NCI-H2171 treated with DMSO at 0.1 percent for 48 hours (cell line): ENCODE measurements at regions not wholly inside any gene's neighbourhood (a gene's known extent, or its start where the extent isn't known, plus 50 kb on each side); places are given as distances from the start of the nearest gene placed in this dataset.
"Not testable (repeated sequence)": the region's sequence is repeated elsewhere in the genome, so short reads cannot be mapped to it uniquely, and the experiment has no call there.

Experiments used
- DNase-seq: peaks from one replicate; lab custom pipeline; 2025; lab: John Stamatoyannopoulos, UW

DNA sequence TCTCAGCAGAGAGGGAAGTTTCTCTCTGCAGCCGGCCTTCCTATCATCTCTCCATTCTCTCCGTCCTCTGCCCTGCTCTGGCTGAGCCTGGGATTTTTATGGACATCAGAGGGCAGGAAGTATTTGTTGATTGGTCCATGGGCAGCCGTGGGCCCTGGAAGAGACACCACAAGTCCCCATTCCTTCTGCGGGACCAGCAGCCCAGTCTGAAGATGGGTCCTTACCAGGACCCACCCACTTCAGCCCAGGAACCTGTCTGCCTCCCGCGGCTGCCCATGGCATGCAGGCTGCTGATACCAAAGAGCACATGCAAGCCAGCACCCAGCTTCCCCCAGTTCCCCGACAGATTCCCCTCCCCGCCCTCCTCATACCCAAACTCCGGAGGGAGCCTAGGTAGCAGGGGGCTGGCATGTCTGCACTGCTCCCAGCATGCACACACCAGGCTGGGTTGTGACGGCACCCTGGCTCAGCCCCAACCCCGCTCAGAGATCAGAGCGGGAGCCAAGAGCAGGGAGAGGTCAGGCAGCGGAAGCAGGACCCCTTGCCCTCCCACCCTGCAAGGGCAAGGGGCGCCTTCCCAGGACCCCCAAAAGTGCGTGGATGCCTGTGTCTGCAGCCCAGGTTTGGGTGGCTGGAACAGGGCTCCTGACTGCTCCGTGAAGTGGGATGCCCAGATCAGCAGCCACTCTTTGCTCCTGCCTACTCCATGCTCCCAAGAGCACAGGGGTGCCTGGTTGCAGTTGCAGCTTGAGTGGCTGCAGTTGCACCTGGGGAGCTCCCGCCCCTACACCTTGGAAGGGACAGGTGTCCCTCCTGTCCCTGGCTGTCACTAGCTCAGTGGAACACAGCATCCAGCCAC is 538.6 kb upstream of the POT1 start:
- DNase-seq, result no peak

DNA sequence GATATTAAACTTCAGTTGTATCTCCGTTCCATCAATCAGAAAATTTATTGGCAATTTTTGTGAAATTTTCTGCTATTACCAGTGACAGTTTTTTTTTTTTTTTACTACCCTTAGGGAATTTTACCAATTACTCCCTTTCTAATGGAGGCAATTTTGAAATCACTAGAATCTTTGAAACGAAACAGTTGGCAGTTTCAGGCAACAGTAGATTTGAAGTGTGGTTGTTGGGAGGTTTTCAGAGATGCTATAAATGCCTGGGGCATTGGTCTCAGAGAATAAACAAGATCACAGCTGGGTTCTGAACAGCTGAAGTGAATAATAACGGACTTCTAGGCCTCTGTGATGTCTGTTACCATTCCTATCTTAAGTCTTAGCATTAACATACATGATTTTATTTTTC is 535.9 kb upstream of the POT1 start:
- no peak for DNase-seq

DNA sequence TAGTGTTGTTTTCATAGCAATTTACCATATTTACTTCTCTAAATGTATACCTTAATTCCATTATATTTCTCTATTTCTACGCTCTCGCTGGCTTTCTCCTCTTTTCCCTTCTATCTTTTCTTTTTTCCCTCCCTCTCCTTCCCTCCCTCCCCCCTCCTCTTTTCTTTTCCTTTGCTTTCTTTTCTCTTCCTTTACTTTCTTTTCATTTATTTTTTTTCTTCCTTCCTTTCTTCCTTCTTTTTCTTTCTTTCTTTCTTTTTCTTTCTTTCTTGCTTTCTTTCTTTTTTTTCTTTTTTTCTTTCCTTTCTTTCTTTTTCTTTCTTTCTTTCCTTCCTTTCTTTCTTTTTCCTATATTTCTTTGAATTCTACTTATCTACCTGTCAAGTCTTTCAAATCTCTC is 533.0 kb upstream of the POT1 start:
- DNase-seq, result no peak

GRCh38 chr7:125459038-125459437 is 529.4 kb upstream of the POT1 start:
- no peak for DNase-seq

DNA sequence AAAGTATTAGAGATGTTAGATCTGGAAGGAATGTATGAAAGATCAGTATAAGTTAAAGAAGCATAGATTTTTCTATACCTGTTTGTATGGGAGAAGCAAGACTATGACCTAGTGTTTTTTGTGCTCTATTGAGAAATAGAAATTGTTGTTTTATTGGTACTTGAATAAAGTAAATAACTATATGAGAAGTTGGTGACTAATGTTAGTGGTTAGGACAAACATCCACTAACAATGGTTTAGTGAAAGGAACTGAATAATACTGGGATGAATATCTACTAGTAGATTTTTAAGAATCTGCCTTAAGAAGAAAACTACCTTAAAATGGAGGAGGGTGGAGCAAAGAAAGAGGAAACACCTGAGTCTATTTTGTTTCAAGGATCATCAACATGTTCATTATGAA is 521.1 kb upstream of the POT1 start:
- no peak for DNase-seq

GRCh38 chr7:125445836-125446235 is 516.2 kb upstream of the POT1 start:
- DNase-seq, result no peak

DNA sequence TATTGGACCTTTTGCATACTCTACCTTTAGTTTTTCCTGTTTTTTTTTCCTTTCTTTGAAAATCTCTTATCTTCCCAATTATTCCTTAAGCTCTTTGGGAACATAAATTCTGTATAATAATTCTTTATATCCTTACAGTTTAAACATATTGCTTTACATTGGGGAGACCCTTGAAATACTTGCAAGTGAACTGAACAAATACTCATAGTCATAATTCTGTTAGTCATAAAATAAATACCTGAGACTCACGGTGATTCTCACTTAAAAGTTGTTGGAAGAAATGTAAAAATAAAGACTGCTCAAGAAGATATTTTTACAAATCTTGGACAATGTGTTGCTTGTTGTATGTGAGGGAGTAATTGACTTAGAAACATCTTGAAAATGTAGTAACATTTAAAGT is 515.2 kb upstream of the POT1 start:
- DNase-seq, result no peak

GRCh38 chr7:125436220-125436619 is 506.6 kb upstream of the POT1 start:
- no peak for DNase-seq

DNA sequence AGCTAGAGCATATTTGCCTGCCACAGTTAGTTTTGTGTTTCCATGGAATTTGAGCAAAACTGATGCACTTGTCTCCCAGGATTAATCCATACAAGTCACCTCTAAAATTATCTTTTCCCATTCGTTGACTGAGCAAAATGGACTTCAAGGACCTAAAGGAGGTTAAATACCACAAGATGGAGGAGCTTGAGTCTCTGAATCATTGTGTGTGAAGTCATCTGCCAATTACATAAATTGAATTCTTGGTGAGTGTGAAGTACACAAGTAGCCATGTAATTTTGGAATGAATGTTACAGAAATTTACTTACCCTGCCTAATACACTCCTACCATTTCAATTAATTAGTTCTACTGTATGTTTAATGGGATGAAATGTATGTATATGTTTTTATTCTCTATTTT is 501.7 kb upstream of the POT1 start:
- no peak for DNase-seq

- DNase-seq, result no peak
Measured at GRCh38 chr7:125430013-125430412, 500.4 kb upstream of the POT1 start.

- DNase-seq, result no peak
Measured at GRCh38 chr7:125427676-125428075, 498.1 kb upstream of the POT1 start.

DNA sequence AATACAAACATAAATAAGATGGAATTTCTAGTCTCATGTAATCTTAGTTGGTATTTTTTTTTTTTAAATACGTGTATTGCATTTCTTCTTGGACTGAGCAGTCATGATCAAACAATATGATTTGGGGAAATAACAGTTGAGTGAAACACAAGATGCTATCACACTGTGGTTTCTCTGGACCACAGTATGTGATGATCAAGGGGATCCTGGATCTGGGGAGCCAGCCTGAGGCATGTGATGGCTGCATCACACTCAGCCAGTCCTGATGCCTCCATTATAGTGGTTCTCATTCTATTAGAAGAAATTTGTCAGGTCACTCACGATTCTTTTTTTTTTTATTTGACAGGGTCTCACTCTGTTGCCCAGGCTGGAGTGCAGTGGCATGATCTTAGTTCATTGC is 495.9 kb upstream of the POT1 start:
- no peak for DNase-seq

GRCh38 chr7:125424721-125425120 is 495.1 kb upstream of the POT1 start:
- DNase-seq, result no peak

GRCh38 chr7:125423458-125424155 is 494.0 kb upstream of the POT1 start:
- DNase-seq, result peak; percentile 15

- not testable (repeated sequence) for DNase-seq
Measured at GRCh38 chr7:125421407-125421806, 491.8 kb upstream of the POT1 start.

DNA sequence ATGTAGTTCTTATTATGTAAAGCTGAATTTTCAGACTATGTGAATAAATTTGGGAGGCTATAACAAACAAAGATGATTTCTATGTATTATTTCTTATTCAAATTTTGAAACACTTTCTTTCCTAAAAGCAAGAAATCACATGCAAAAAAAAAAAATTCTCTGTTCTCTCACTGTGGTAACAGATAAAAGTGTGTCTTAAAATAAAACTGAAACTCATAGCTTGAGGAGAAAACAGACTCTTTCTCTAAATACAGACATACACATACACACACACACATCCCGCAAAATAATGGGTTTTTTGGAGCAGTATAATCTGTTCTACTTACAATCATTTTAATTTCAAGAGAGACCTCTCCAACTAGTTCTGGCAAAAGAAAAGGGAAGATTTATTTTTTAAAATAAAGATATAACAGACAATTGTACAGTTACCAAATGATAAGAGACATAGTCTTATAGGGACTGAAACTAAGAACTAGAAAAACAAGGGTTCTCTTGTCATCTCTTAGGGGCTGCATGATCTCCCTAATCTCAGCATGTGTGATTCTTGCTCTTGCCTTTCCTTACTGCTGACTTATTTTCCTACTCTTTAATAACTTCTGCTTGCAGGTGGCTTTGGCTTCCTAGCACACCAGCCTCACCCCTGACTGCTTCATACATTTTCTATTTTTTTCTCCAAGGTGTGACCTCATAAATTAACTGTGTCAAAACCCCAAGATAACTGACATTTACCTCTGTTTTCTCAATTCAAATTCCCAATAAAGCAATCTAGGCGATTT is 483.5 kb upstream of the POT1 start:
- DNase-seq, result no peak

DNA sequence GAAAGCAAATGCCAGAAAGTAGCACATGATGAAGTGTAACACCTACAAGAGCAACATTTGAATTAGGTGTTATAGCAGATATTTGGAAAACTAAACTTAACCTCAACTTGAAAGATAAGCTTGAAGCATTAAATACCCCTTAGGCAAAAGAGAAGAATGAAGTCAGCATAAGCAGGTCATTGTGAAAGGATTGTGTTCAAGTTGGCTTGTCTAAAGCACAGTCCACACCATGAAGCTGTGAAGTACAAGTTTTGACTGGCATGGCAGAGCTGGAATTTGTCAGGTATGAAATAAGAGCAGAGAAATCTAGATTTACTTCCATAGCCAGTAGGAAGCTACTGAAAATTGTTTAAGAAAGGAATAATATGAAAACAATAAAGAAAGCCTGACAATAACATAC is 480.3 kb upstream of the POT1 start:
- DNase-seq, result no peak

DNA sequence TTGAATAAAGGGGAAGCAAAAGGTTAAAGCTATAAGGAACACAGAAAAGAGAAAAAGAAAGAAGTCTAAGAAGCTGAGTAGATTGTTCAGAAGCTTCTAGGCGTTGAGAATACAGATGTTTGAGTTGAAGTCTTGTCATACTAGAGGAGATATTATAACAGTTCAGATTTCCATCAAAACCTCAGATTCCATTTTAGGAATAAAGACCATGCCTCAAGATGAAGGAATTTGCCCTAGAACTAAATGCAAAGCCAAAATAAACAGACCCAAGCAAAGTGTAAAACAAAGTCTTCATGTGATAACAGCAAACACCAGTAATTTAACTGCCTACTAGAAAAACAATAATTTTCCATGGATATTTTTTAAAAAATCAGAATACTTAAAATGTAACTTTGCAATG is 476.5 kb upstream of the POT1 start:
- no peak for DNase-seq

GRCh38 chr7:125399408-125399807 is 469.8 kb upstream of the POT1 start:
- DNase-seq, result no peak

DNA sequence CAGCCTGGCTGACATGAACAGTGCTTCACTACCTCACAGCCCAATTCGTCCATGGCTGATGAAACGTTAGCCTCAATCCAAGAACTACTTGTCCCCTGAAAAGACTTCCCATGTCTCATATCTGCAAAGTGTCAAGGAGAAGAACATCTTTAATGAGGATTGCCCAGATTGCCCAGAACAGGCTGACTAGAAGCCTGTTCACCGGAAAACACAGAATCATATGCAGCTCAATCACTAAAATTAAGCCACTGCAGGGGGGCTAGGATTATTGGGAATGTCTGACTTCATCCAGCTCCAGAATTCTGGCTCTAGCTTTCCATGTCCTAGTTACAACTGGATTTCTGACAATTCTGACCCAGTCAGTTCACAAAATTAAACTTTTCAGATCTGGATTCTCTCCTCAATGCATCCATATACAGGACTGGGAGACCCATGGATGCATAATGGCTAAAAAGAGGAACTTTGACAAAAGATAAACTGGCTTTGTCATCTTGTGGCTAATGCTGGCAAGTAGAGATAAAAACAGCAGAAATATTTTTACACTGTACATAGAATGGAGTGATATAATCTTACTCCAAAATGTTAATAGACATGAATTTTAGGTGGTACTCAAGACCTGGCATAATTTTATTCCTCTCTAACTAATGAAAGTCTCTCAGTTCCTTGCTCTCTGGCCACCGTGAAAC is 467.0 kb upstream of the POT1 start:
- no peak for DNase-seq

DNA sequence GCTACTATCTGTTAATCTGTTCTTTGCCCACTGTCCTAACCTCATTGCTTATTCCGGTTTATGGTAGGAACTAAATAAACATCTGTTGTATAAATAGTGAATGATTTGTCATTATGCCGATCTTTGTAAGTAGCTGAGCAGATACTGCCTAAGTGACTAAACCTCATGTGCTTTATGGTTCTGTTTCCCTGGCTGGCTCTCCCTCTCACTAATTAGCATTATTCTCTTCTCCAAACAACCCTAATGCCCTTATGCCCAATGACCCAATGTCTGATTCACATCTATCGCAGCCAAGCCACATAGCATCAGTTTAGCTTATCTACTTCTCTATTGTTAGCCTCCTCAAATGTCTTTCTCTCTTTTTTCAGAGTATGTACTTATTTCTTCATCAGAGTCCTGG is 462.3 kb upstream of the POT1 start:
- no peak for DNase-seq

GRCh38 chr7:125390981-125391380 is 461.4 kb upstream of the POT1 start:
- DNase-seq, result no peak
